ENCODE measurements at regions not wholly inside any gene's neighbourhood (a gene's known extent, or its start where the extent isn't known, plus 50 kb on each side); places are given as distances from the start of the nearest gene placed in this dataset.

DNA sequence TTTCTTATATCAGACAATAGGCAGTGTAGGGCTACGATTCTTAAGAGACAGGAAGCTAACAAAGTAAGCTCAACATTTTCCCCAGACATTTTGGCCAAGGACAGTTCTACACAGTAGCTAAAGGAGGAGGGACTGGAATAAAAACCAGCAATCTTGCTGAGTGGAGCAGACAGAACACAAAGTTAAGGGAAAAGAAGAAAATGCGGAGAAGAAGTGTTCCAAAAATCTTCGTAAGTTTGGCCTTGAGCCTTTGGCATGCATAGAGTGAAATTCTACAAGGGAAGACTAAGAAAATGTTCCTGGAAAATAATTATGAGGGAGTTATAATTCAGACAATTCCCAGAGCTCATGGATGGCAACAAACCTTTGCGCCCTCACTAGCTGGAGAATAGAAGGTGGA is 748.0 kb upstream of the CTNND2 start:
- ChIA-PET POLR2A (no interaction called here), CTCF (no interaction called here)
- Mint-ChIP-seq H3K4me3 (no peak overlapping the region), H3K36me3 (no peaks in the 10 kb centered on the region), H3K27me3 (no peaks in the 10 kb centered on the region), H3K9me3 (peaks cover 0 to 20% (median 8%) of the 10 kb centered on the region in 3 donors), H3K27ac (no peak overlapping the region), H3K4me1 (no peaks in the 10 kb centered on the region)
- Histone ChIP-seq H3K27ac (ENCODE audit: low read length) (no peak overlapping the region), H3K4me3 (ENCODE audit: control insufficient read depth in 1 of 2, extremely low read depth in 1 of 2, low read length in 1 of 2) (no peak overlapping the region), H3K27me3 (replicated peaks in 1 of 2; ENCODE audit: control insufficient read depth in 2 of 2, extremely low read depth in 1 of 2, insufficient read depth in 2 of 2, low read length in 1 of 2) (no peaks in the 10 kb centered on the region), H3K36me3 (ENCODE audit: control insufficient read depth in 2 of 2, extremely low read depth in 1 of 2, insufficient read depth in 1 of 2, low read length in 1 of 2) (no peaks in the 10 kb centered on the region), H3K4me1 (ENCODE audit: control insufficient read depth in 1 of 2, extremely low read depth in 1 of 2, insufficient read depth in 2 of 2, low read length in 2 of 2) (no peaks in the 10 kb centered on the region), H3K9me3 (peaks cover 2% of the 10 kb centered on the region)
- ATAC-seq (replicated peaks in 1 of 4): no peak
- WGBS (ENCODE audit: insufficient coverage): 90% methylated on average over 2 of the region's 4 CpGs
- DNase-seq: no peak

DNA sequence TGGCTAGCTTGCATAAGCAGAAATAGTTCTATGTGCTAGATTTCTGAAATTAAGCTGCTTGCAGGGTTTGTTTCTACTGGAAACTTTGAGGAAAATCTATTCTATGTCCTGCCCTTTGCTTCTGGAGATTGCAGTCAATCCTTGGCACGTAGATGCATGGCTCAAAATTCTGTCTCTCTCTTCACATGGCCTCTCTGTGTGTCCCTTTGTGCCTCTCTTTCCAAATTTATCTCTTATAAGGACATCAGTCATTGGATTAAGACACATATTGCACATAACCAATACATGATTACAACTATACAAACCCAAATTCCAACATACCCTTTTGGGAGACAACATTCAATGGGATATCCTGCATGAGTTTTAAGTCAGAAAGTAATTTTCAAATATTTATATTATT is 744.3 kb upstream of the CTNND2 start:
- Histone ChIP-seq H3K9me3 (peaks cover 2% of the 10 kb centered on the region), H3K36me3 (ENCODE audit: control insufficient read depth in 2 of 2, extremely low read depth in 1 of 2, insufficient read depth in 1 of 2, low read length in 1 of 2) (no peaks in the 10 kb centered on the region), H3K4me1 (ENCODE audit: control insufficient read depth in 1 of 2, extremely low read depth in 1 of 2, insufficient read depth in 2 of 2, low read length in 2 of 2) (no peaks in the 10 kb centered on the region), H3K27me3 (replicated peaks in 1 of 2; ENCODE audit: control insufficient read depth in 2 of 2, extremely low read depth in 1 of 2, insufficient read depth in 2 of 2, low read length in 1 of 2) (no peaks in the 10 kb centered on the region), H3K4me3 (ENCODE audit: control insufficient read depth in 1 of 2, extremely low read depth in 1 of 2, low read length in 1 of 2) (no peak overlapping the region), H3K27ac (ENCODE audit: low read length) (no peak overlapping the region)
- CTCF ChIA-PET: no interaction called here
- Mint-ChIP-seq H3K36me3 (no peaks in the 10 kb centered on the region), H3K27me3 (no peaks in the 10 kb centered on the region), H3K4me1 (no peaks in the 10 kb centered on the region), H3K27ac (no peak overlapping the region), H3K9me3 (peaks cover 3 to 20% (median 8%) of the 10 kb centered on the region in 3 donors), H3K4me3 (no peak overlapping the region)
- ATAC-seq (replicated peaks in 1 of 4) (no peak), DNase-seq (no peak)
- WGBS (ENCODE audit: insufficient coverage): 75% methylated on average over 1 of the region's 1 CpG
- POLR2A ChIA-PET: no interaction called here

DNA sequence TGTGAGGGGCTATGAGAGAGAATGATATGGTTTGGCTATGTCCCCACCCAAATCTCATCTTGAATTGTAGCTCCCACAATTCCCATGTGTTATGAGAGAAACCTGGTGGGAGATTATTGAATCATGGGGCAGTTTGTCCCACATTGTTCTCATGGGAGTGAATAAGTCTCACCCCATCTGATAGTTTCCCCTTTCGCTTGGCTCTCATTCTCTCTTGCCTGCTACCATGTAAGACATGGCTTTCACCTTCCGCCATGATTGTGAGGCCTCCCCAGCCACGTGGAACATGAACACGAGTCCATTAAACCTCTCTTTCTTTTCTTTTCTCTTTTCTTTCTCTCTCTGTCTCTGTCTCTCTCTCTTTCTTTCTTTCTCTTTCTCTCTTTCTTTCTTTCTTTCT is 743.4 kb upstream of the CTNND2 start:
- ChIA-PET POLR2A (no interaction called here), CTCF (no interaction called here)
- H3K27me3 Mint-ChIP-seq: no peaks in the 10 kb centered on the region
- H3K27ac Mint-ChIP-seq: no peak overlapping the region
- DNase-seq (no peak), ATAC-seq (replicated peaks in 1 of 4) (no peak)
- peaks cover 3 to 20% (median 8%) of the 10 kb centered on the region in 3 donors for H3K9me3 Mint-ChIP-seq
- no peak overlapping the region for H3K4me3 ChIP-seq (ENCODE audit: control insufficient read depth in 1 of 2, extremely low read depth in 1 of 2, low read length in 1 of 2)
- 61% methylated on average over 4 of the region's 4 CpGs for WGBS (ENCODE audit: insufficient coverage)
- no peaks in the 10 kb centered on the region for H3K36me3 ChIP-seq (ENCODE audit: control insufficient read depth in 2 of 2, extremely low read depth in 1 of 2, insufficient read depth in 1 of 2, low read length in 1 of 2)
- no peak overlapping the region for H3K4me3 Mint-ChIP-seq
- H3K27me3 ChIP-seq (replicated peaks in 1 of 2; ENCODE audit: control insufficient read depth in 2 of 2, extremely low read depth in 1 of 2, insufficient read depth in 2 of 2, low read length in 1 of 2): no peaks in the 10 kb centered on the region
- H3K4me1 ChIP-seq (ENCODE audit: control insufficient read depth in 1 of 2, extremely low read depth in 1 of 2, insufficient read depth in 2 of 2, low read length in 2 of 2): no peaks in the 10 kb centered on the region
- H3K9me3 ChIP-seq: peaks cover 2% of the 10 kb centered on the region
- H3K4me1 Mint-ChIP-seq: no peaks in the 10 kb centered on the region
- no peak overlapping the region for H3K27ac ChIP-seq (ENCODE audit: low read length)
- no peaks in the 10 kb centered on the region for H3K36me3 Mint-ChIP-seq

- Mint-ChIP-seq H3K27ac (no peak overlapping the region), H3K4me3 (no peak overlapping the region), H3K4me1 (no peaks in the 10 kb centered on the region), H3K9me3 (peaks cover 3 to 13% (median 8%) of the 10 kb centered on the region in 3 donors), H3K27me3 (no peaks in the 10 kb centered on the region), H3K36me3 (no peaks in the 10 kb centered on the region)
- no peak for DNase-seq
- ChIA-PET POLR2A (no interaction called here), CTCF (no interaction called here)
- H3K36me3 ChIP-seq (ENCODE audit: control insufficient read depth in 2 of 2, extremely low read depth in 1 of 2, insufficient read depth in 1 of 2, low read length in 1 of 2): no peaks in the 10 kb centered on the region
- ATAC-seq (replicated peaks in 1 of 4): no peak
- no peak overlapping the region for H3K27ac ChIP-seq (ENCODE audit: low read length)
- H3K9me3 ChIP-seq: peaks cover 2% of the 10 kb centered on the region
- no peaks in the 10 kb centered on the region for H3K27me3 ChIP-seq (replicated peaks in 1 of 2; ENCODE audit: control insufficient read depth in 2 of 2, extremely low read depth in 1 of 2, insufficient read depth in 2 of 2, low read length in 1 of 2)
- no peaks in the 10 kb centered on the region for H3K4me1 ChIP-seq (ENCODE audit: control insufficient read depth in 1 of 2, extremely low read depth in 1 of 2, insufficient read depth in 2 of 2, low read length in 2 of 2)
- H3K4me3 ChIP-seq (ENCODE audit: control insufficient read depth in 1 of 2, extremely low read depth in 1 of 2, low read length in 1 of 2): no peak overlapping the region
Observed at GRCh38 chr5:12645582-12645981, 741.3 kb upstream of the CTNND2 start.

DNA sequence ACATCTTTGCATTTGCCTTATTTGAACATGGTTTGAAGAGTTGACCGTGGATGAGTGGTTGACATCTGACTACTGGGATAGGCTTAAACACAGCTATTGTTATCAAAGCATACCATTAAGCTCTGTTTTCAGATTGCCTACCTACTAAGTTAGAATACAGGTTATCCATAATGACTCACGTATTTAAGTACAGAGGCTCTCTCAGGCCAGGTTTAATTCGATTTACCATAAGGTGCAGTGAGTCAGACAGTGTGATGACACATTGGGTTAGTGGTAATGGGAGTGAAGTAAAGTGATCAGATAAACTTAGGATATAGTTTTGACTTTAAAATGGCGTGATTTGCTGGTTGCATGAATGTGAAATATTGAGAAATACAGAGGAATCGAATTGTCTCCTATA is 732.0 kb upstream of the CTNND2 start:
- ChIA-PET POLR2A (no interaction called here), CTCF (no interaction called here)
- Histone ChIP-seq H3K36me3 (ENCODE audit: control insufficient read depth in 2 of 2, extremely low read depth in 1 of 2, insufficient read depth in 1 of 2, low read length in 1 of 2) (no peaks in the 10 kb centered on the region), H3K4me3 (ENCODE audit: control insufficient read depth in 1 of 2, extremely low read depth in 1 of 2, low read length in 1 of 2) (no peak overlapping the region), H3K4me1 (ENCODE audit: control insufficient read depth in 1 of 2, extremely low read depth in 1 of 2, insufficient read depth in 2 of 2, low read length in 2 of 2) (no peaks in the 10 kb centered on the region), H3K9me3 (peaks cover 7% of the 10 kb centered on the region), H3K27me3 (replicated peaks in 1 of 2; ENCODE audit: control insufficient read depth in 2 of 2, extremely low read depth in 1 of 2, insufficient read depth in 2 of 2, low read length in 1 of 2) (no peaks in the 10 kb centered on the region), H3K27ac (ENCODE audit: low read length) (no peak overlapping the region)
- 45% methylated on average over 3 of the region's 5 CpGs for WGBS (ENCODE audit: insufficient coverage)
- Mint-ChIP-seq H3K4me1 (no peaks in the 10 kb centered on the region), H3K9me3 (peaks cover 9 to 27% (median 13%) of the 10 kb centered on the region in 3 donors), H3K27me3 (no peaks in the 10 kb centered on the region), H3K27ac (no peak overlapping the region), H3K36me3 (no peaks in the 10 kb centered on the region), H3K4me3 (no peak overlapping the region)
- no peak for ATAC-seq (replicated peaks in 1 of 4)
- no peak for DNase-seq

DNA sequence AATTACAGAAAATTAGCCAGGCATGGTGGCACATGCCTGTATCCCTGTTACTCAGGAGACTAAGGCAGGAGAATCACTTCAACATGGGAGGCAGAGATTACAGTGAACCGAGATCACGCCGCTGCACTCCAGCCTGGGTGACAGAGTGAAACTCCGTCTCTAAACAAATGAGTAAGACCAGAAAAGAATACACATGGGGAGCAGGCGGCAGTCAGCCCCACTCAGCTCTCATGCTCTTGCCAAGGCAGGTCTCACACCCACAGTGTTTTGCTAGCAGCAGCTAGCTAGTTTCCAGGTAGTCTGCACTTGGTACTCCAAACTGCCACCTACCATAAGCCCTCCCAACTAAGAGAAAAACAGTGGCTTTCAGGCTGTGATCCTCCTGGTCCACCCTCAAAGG is 722.3 kb upstream of the CTNND2 start:
- ChIA-PET CTCF (no interaction called here), POLR2A (no interaction called here)
- H3K36me3 ChIP-seq (ENCODE audit: control insufficient read depth in 2 of 2, extremely low read depth in 1 of 2, insufficient read depth in 1 of 2, low read length in 1 of 2): no peaks in the 10 kb centered on the region
- no peaks in the 10 kb centered on the region for H3K27me3 Mint-ChIP-seq
- H3K4me3 Mint-ChIP-seq: no peak overlapping the region
- H3K4me1 Mint-ChIP-seq: no peaks in the 10 kb centered on the region
- H3K9me3 Mint-ChIP-seq: peaks cover 11 to 19% (median 16%) of the 10 kb centered on the region in 3 donors
- no peak overlapping the region for H3K27ac Mint-ChIP-seq
- WGBS (ENCODE audit: insufficient coverage): 93% methylated on average over 4 of the region's 5 CpGs
- no peak overlapping the region for H3K27ac ChIP-seq (ENCODE audit: low read length)
- no peak overlapping the region for H3K4me3 ChIP-seq (ENCODE audit: control insufficient read depth in 1 of 2, extremely low read depth in 1 of 2, low read length in 1 of 2)
- no peaks in the 10 kb centered on the region for H3K9me3 ChIP-seq
- DNase-seq (no peak), ATAC-seq (replicated peaks in 1 of 4) (no peak)
- no peaks in the 10 kb centered on the region for H3K36me3 Mint-ChIP-seq
- H3K27me3 ChIP-seq (replicated peaks in 1 of 2; ENCODE audit: control insufficient read depth in 2 of 2, extremely low read depth in 1 of 2, insufficient read depth in 2 of 2, low read length in 1 of 2): no peaks in the 10 kb centered on the region
- H3K4me1 ChIP-seq (ENCODE audit: control insufficient read depth in 1 of 2, extremely low read depth in 1 of 2, insufficient read depth in 2 of 2, low read length in 2 of 2): no peaks in the 10 kb centered on the region

- H3K4me3 Mint-ChIP-seq: no peak overlapping the region
- ATAC-seq (replicated peaks in 1 of 4) (no peak), DNase-seq (no peak)
- Histone ChIP-seq H3K4me3 (ENCODE audit: control insufficient read depth in 1 of 2, extremely low read depth in 1 of 2, low read length in 1 of 2) (no peak overlapping the region), H3K27ac (ENCODE audit: low read length) (no peak overlapping the region), H3K36me3 (ENCODE audit: control insufficient read depth in 2 of 2, extremely low read depth in 1 of 2, insufficient read depth in 1 of 2, low read length in 1 of 2) (no peaks in the 10 kb centered on the region), H3K4me1 (ENCODE audit: control insufficient read depth in 1 of 2, extremely low read depth in 1 of 2, insufficient read depth in 2 of 2, low read length in 2 of 2) (no peaks in the 10 kb centered on the region), H3K27me3 (replicated peaks in 1 of 2; ENCODE audit: control insufficient read depth in 2 of 2, extremely low read depth in 1 of 2, insufficient read depth in 2 of 2, low read length in 1 of 2) (no peaks in the 10 kb centered on the region), H3K9me3 (no peaks in the 10 kb centered on the region)
- no peaks in the 10 kb centered on the region for H3K4me1 Mint-ChIP-seq
- ChIA-PET CTCF (no interaction called here), POLR2A (no interaction called here)
- peaks cover 14 to 27% (median 16%) of the 10 kb centered on the region in 3 donors for H3K9me3 Mint-ChIP-seq
- no peaks in the 10 kb centered on the region for H3K36me3 Mint-ChIP-seq
- H3K27ac Mint-ChIP-seq: no peak overlapping the region
- no peaks in the 10 kb centered on the region for H3K27me3 Mint-ChIP-seq
- 78% methylated on average over 4 of the region's 8 CpGs for WGBS (ENCODE audit: insufficient coverage)
Observed at GRCh38 chr5:12625667-12626263, 721.5 kb upstream of the CTNND2 start.
